ENCODE measurements at regions not wholly inside any gene's neighbourhood (a gene's known extent, or its start where the extent isn't known, plus 50 kb on each side); places are given as distances from the start of the nearest gene placed in this dataset.
A peak's percentile ranks its signal among the peaks of the same experiment; 100 is the strongest.
"Not testable (repeated sequence)": the region's sequence is repeated elsewhere in the genome, so short reads cannot be mapped to it uniquely, and the experiment has no call there.

GRCh38 chr22:22297794-22298653 is 53.4 kb downstream of the VPREB1 start (continued):
- TF ChIP-seq ZNF230 (CRISPR knock-in tag; IDR thresholded peaks at IDR 0.05) (0 out of 2 replicates have a peak, but pooled peaks have one; percentile 43), SRY (CRISPR knock-in tag; IDR thresholded peaks at IDR 0.05) (peak; percentile 79; the same call in 1 of the 2 replicates), PHF20 (CRISPR knock-in tag; IDR thresholded peaks at IDR 0.05) (peak; percentile 66)

- DNase-seq (ENCODE audit: low spot score); H2AFZ ChIP-seq (ENCODE audit: low read length); H3K9me3 ChIP-seq (ENCODE audit: low read length); H3K36me3 ChIP-seq (replicated peaks in 1 of 2; ENCODE audit: control insufficient read depth in 1 of 2, insufficient read depth in 2 of 2, low read length in 2 of 2); H3K27ac ChIP-seq (ENCODE audit: extremely low read length, insufficient read depth, low read length); H3K79me2 ChIP-seq (ENCODE audit: insufficient read depth, low read length); FAIRE-seq; in situ Hi-C loops (cut with HindIII; ENCODE audit: extremely low pct_ligation_motif_present, low pct_unique_long_range_greater_than_20kb); H4K20me1 ChIP-seq (ENCODE audit: insufficient read depth, low read length); POLR2A ChIA-PET; BruUV-seq (replicated peaks); intact Hi-C loops (cut with micrococcal nuclease; ENCODE audit: unreplicated experiment); ATAC-seq; H3K27me3 ChIP-seq (ENCODE audit: control insufficient read depth in 1 of 2, insufficient read depth in 2 of 2, low read length in 2 of 2): not testable (repeated sequence)
- Histone ChIP-seq H3K4me1 (ENCODE audit: insufficient read depth, low read length) (peaks cover 12% of the 10 kb centered on the region; the same call in 1 of the 2 replicates), H3K4me2 (ENCODE audit: low read depth, low read length) (peak overlapping the region; percentile 57), H3K9ac (ENCODE audit: insufficient read depth, low read depth, low read length) (peak overlapping the region; percentile 71), H3K4me3 (replicated peaks in 1 of 3; ENCODE audit: insufficient read depth in 1 of 3, low read depth in 2 of 3, low read length in 3 of 3) (peak overlapping the region; percentile 75 to 81 (median 77); a peak in 5 of 6 replicates)
- CTCF ChIA-PET (ENCODE audit: low intra/inter-chr PET ratio, low total read pairs), result interaction anchor here (1.6 kb wide), 1 partner anchor 91 kb away, joined by 6 read pairs; no protein-coding TSS in a partner anchor
- WGBS (ENCODE audit: low lambda C conversion rate), result 3% methylated on average over 5 of the region's 6 CpGs
These were observed 54.0 kb downstream of the VPREB1 start for GRCh38 chr22:22298654-22299009.

- H3K36me3 ChIP-seq (replicated peaks in 1 of 2; ENCODE audit: control insufficient read depth in 1 of 2, insufficient read depth in 2 of 2, low read length in 2 of 2); in situ Hi-C loops (cut with HindIII; ENCODE audit: extremely low pct_ligation_motif_present, low pct_unique_long_range_greater_than_20kb); H3K4me3 ChIP-seq (replicated peaks in 1 of 3; ENCODE audit: insufficient read depth in 1 of 3, low read depth in 2 of 3, low read length in 3 of 3); DNase-seq (ENCODE audit: low spot score); BruUV-seq (replicated peaks); H3K27me3 ChIP-seq (ENCODE audit: control insufficient read depth in 1 of 2, insufficient read depth in 2 of 2, low read length in 2 of 2); H2AFZ ChIP-seq (ENCODE audit: low read length); H3K9ac ChIP-seq (ENCODE audit: insufficient read depth, low read depth, low read length); intact Hi-C loops (cut with micrococcal nuclease; ENCODE audit: unreplicated experiment); H3K9me3 ChIP-seq (ENCODE audit: low read length); H4K20me1 ChIP-seq (ENCODE audit: insufficient read depth, low read length); POLR2A ChIA-PET; FAIRE-seq; CTCF ChIA-PET (ENCODE audit: low intra/inter-chr PET ratio, low total read pairs); H3K79me2 ChIP-seq (ENCODE audit: insufficient read depth, low read length); H3K4me2 ChIP-seq (ENCODE audit: low read depth, low read length); H3K27ac ChIP-seq (ENCODE audit: extremely low read length, insufficient read depth, low read length); ATAC-seq: not testable (repeated sequence)
- peaks cover 12% of the 10 kb centered on the region; the same call in 1 of the 2 replicates for H3K4me1 ChIP-seq (ENCODE audit: insufficient read depth, low read length)
- WGBS (ENCODE audit: low lambda C conversion rate), result 93% methylated on average over 5 of the region's 5 CpGs
These were observed 55.9 kb downstream of the VPREB1 start for GRCh38 chr22:22300511-22300910.

GRCh38 chr22:22300946-22301345 is 56.4 kb downstream of the VPREB1 start:
- peaks cover 12% of the 10 kb centered on the region; the same call in 1 of the 2 replicates for H3K4me1 ChIP-seq (ENCODE audit: insufficient read depth, low read length)
- POLR2A ChIA-PET; H2AFZ ChIP-seq (ENCODE audit: low read length); H3K4me2 ChIP-seq (ENCODE audit: low read depth, low read length); ATAC-seq; BruUV-seq (replicated peaks); H3K9ac ChIP-seq (ENCODE audit: insufficient read depth, low read depth, low read length); DNase-seq (ENCODE audit: low spot score); FAIRE-seq; H3K4me3 ChIP-seq (replicated peaks in 1 of 3; ENCODE audit: insufficient read depth in 1 of 3, low read depth in 2 of 3, low read length in 3 of 3); H4K20me1 ChIP-seq (ENCODE audit: insufficient read depth, low read length); H3K9me3 ChIP-seq (ENCODE audit: low read length); H3K79me2 ChIP-seq (ENCODE audit: insufficient read depth, low read length); intact Hi-C loops (cut with micrococcal nuclease; ENCODE audit: unreplicated experiment); in situ Hi-C loops (cut with HindIII; ENCODE audit: extremely low pct_ligation_motif_present, low pct_unique_long_range_greater_than_20kb); CTCF ChIA-PET (ENCODE audit: low intra/inter-chr PET ratio, low total read pairs); H3K36me3 ChIP-seq (replicated peaks in 1 of 2; ENCODE audit: control insufficient read depth in 1 of 2, insufficient read depth in 2 of 2, low read length in 2 of 2); H3K27ac ChIP-seq (ENCODE audit: extremely low read length, insufficient read depth, low read length); H3K27me3 ChIP-seq (ENCODE audit: control insufficient read depth in 1 of 2, insufficient read depth in 2 of 2, low read length in 2 of 2): not testable (repeated sequence)
- WGBS (ENCODE audit: low lambda C conversion rate), result 95% methylated on average over 1 of the region's 1 CpG

Data from HepG2 (cell line).